Karpas-422 (cell line): ENCODE measurements at regions not wholly inside any gene's neighbourhood (a gene's known extent, or its start where the extent isn't known, plus 50 kb on each side); places are given as distances from the start of the nearest gene placed in this dataset.
"Not testable (repeated sequence)": the region's sequence is repeated elsewhere in the genome, so short reads cannot be mapped to it uniquely, and the experiment has no call there.

Source experiments
- DNase-seq: peaks from one replicate; pipeline ENCODE4 v3.0.0-alpha.2; 2015
- H2AFZ ChIP-seq: fragments of 200-600 bp; sonication (generic); 2 replicates; pipeline ENCODE4 v1.6.1; 2014; ENCODE audit warnings: antibody characterized with exemption, low read length, mixed read lengths
- H3K27ac ChIP-seq: fragments of 200-600 bp; sonication (generic); 2 replicates; pipeline ENCODE4 v1.5.1; 2014; ENCODE audit warnings: mild to moderate bottlenecking, low read length, moderate library complexity
- H3K27me3 ChIP-seq: fragments of 200-600 bp; sonication (generic); 2 replicates; pipeline ENCODE4 v1.6.1; 2014; ENCODE audit warnings: low read length, mixed read lengths
- H3K36me3 ChIP-seq: fragments of 200-600 bp; sonication (generic); 2 replicates; pipeline ENCODE4 v1.6.1; 2014; ENCODE audit warnings: low read length, mixed read lengths; ENCODE audit not compliant: insufficient read depth
- H3K4me1 ChIP-seq: fragments of 200-600 bp; sonication (generic); 2 replicates; pipeline ENCODE4 v1.6.1; 2014; ENCODE audit warnings: mild to moderate bottlenecking, low read length, mixed read lengths
- H3K4me2 ChIP-seq: fragments of 200-600 bp; sonication (generic); 2 replicates; pipeline ENCODE4 v1.6.1; 2014; ENCODE audit warnings: low read length, low read depth, mild to moderate bottlenecking; ENCODE audit not compliant: poor library complexity, severe bottlenecking
- H3K4me3 ChIP-seq: fragments of 200-600 bp; sonication (generic); 2 replicates; pipeline ENCODE4 v1.5.1; 2014; ENCODE audit warnings: mild to moderate bottlenecking, antibody characterized with exemption, low read length, mixed read lengths
- H3K79me2 ChIP-seq: fragments of 200-600 bp; sonication (generic); 2 replicates; pipeline ENCODE4 v1.6.1; 2014; ENCODE audit warnings: mild to moderate bottlenecking, low read length, mixed read lengths
- H3K9ac ChIP-seq: fragments of 200-600 bp; sonication (generic); 2 replicates; pipeline ENCODE4 v1.6.0; 2014; ENCODE audit warnings: low read length
- H3K9me2 ChIP-seq: fragments of 200-600 bp; sonication (generic), shearing (Covaris generic); replicated peaks from 2 replicates; pipeline ENCODE4 v1.6.0; 2014; ENCODE audit warnings: mild to moderate bottlenecking, low read length, moderate library complexity; ENCODE audit not compliant: insufficient read depth
- H3K9me3 ChIP-seq: fragments of 300-700, 200-600 bp; sonication (generic); 2 replicates; pipeline ENCODE4 v1.6.1; 2014; ENCODE audit warnings: low read length, mixed read lengths
- H4K20me1 ChIP-seq: fragments of 200-600 bp; sonication (generic); 2 replicates; pipeline ENCODE4 v1.6.1; 2014; ENCODE audit warnings: mild to moderate bottlenecking, antibody characterized with exemption, low read length, low read depth; ENCODE audit not compliant: insufficient read depth

- Histone ChIP-seq H3K27me3 (no peaks in the 10 kb centered on the region), H3K79me2 (no peaks in the 10 kb centered on the region), H3K36me3 (no peaks in the 10 kb centered on the region), H3K4me2 (no peak overlapping the region), H3K9me2 (no peaks in the 10 kb centered on the region), H2AFZ (peak overlapping the region; percentile 66; the same call in 1 of the 2 replicates), H3K4me3 (no peak overlapping the region), H3K9me3 (no peaks in the 10 kb centered on the region), H3K4me1 (peaks cover 8% of the 10 kb centered on the region; the same call in 1 of the 2 replicates), H3K9ac (no peak overlapping the region), H4K20me1 (no peaks in the 10 kb centered on the region), H3K27ac (no peak overlapping the region)
- DNase-seq = no peak
Observed at GRCh38 chr1:117734403-117734802, 128.6 kb downstream of the TENT5C start.

GRCh38 chr1:117735045-117735992 lies 129.5 kb downstream of the TENT5C start:
- Histone ChIP-seq H3K4me3 (peak overlapping the region; percentile 27; the same call in 1 of the 2 replicates), H4K20me1 (no peaks in the 10 kb centered on the region), H3K36me3 (no peaks in the 10 kb centered on the region), H3K4me2 (peak overlapping the region; percentile 50), H3K9ac (peak overlapping the region; percentile 21), H3K9me3 (no peaks in the 10 kb centered on the region), H3K9me2 (no peaks in the 10 kb centered on the region), H3K27me3 (no peaks in the 10 kb centered on the region), H3K27ac (no peak overlapping the region), H2AFZ (peak overlapping the region; percentile 83), H3K4me1 (peaks cover 8% of the 10 kb centered on the region; the same call in 1 of the 2 replicates), H3K79me2 (no peaks in the 10 kb centered on the region)
- DNase-seq = no peak

GRCh38 chr1:117739504-117739903 lies 133.7 kb downstream of the TENT5C start:
- no peak overlapping the region for H3K4me2 ChIP-seq
- peaks cover 8% of the 10 kb centered on the region; the same call in 1 of the 2 replicates for H3K4me1 ChIP-seq
- H3K36me3 ChIP-seq = no peaks in the 10 kb centered on the region
- no peak overlapping the region for H3K27ac ChIP-seq
- no peak overlapping the region for H2AFZ ChIP-seq
- DNase-seq = no peak
- H3K79me2 ChIP-seq = no peaks in the 10 kb centered on the region
- no peaks in the 10 kb centered on the region for H3K9me2 ChIP-seq
- H3K27me3 ChIP-seq = no peaks in the 10 kb centered on the region
- no peak overlapping the region for H3K9ac ChIP-seq
- H3K9me3 ChIP-seq = no peaks in the 10 kb centered on the region
- H3K4me3 ChIP-seq = no peak overlapping the region
- H4K20me1 ChIP-seq = no peaks in the 10 kb centered on the region

- Histone ChIP-seq H3K9ac (no peak overlapping the region), H3K79me2 (no peaks in the 10 kb centered on the region), H3K4me3 (no peak overlapping the region), H3K27me3 (no peaks in the 10 kb centered on the region), H3K4me1 (peaks cover under 1% of the 10 kb centered on the region; the same call in 1 of the 2 replicates), H4K20me1 (no peaks in the 10 kb centered on the region), H3K9me2 (no peaks in the 10 kb centered on the region), H3K27ac (no peak overlapping the region), H3K4me2 (no peak overlapping the region), H3K36me3 (no peaks in the 10 kb centered on the region), H3K9me3 (no peaks in the 10 kb centered on the region), H2AFZ (no peak overlapping the region)
- no peak for DNase-seq
Observed at GRCh38 chr1:117740496-117740895, 134.6 kb downstream of the TENT5C start.

- H3K9ac ChIP-seq, H4K20me1 ChIP-seq, H2AFZ ChIP-seq, H3K9me2 ChIP-seq, H3K4me3 ChIP-seq, H3K4me1 ChIP-seq, H3K4me2 ChIP-seq, H3K27ac ChIP-seq, H3K36me3 ChIP-seq, DNase-seq, H3K9me3 ChIP-seq, H3K27me3 ChIP-seq, H3K79me2 ChIP-seq: not testable (repeated sequence)
Observed at GRCh38 chr1:117746565-117746964, 140.7 kb downstream of the TENT5C start.

GRCh38 chr1:117747605-117748004 lies 141.8 kb downstream of the TENT5C start:
- Histone ChIP-seq H3K9ac (no peak overlapping the region), H2AFZ (no peak overlapping the region), H4K20me1 (no peaks in the 10 kb centered on the region), H3K27me3 (no peaks in the 10 kb centered on the region), H3K4me2 (no peak overlapping the region), H3K9me2 (no peaks in the 10 kb centered on the region), H3K27ac (no peak overlapping the region), H3K9me3 (no peaks in the 10 kb centered on the region), H3K4me3 (no peak overlapping the region), H3K36me3 (no peaks in the 10 kb centered on the region), H3K4me1 (no peaks in the 10 kb centered on the region), H3K79me2 (no peaks in the 10 kb centered on the region)
- no peak for DNase-seq

- Histone ChIP-seq H3K4me1 (no peaks in the 10 kb centered on the region), H4K20me1 (no peaks in the 10 kb centered on the region), H3K36me3 (no peaks in the 10 kb centered on the region), H3K9ac (no peak overlapping the region), H3K9me2 (no peaks in the 10 kb centered on the region), H3K79me2 (no peaks in the 10 kb centered on the region), H3K9me3 (no peaks in the 10 kb centered on the region), H3K27ac (no peak overlapping the region), H3K4me3 (no peak overlapping the region), H3K27me3 (no peaks in the 10 kb centered on the region), H2AFZ (no peak overlapping the region), H3K4me2 (no peak overlapping the region)
- DNase-seq = no peak
Observed at GRCh38 chr1:117751321-117751720, 145.5 kb downstream of the TENT5C start.

GRCh38 chr1:117752661-117753060 lies 146.8 kb downstream of the TENT5C start:
- Histone ChIP-seq H3K9me2 (no peaks in the 10 kb centered on the region), H3K27me3 (no peaks in the 10 kb centered on the region), H3K4me3 (no peak overlapping the region), H3K9me3 (no peaks in the 10 kb centered on the region), H3K4me1 (no peaks in the 10 kb centered on the region), H4K20me1 (no peaks in the 10 kb centered on the region), H3K27ac (no peak overlapping the region), H3K79me2 (no peaks in the 10 kb centered on the region), H3K9ac (no peak overlapping the region), H3K4me2 (no peak overlapping the region), H3K36me3 (no peaks in the 10 kb centered on the region), H2AFZ (no peak overlapping the region)
- no peak for DNase-seq
